Karpas-422 (cell line): ENCODE measurements at regions not wholly inside any gene's neighbourhood (a gene's known extent, or its start where the extent isn't known, plus 50 kb on each side); places are given as distances from the start of the nearest gene placed in this dataset.

ENCODE experiments used
- DNase-seq: peaks from one replicate; pipeline ENCODE4 v3.0.0-alpha.2; 2015
- H2AFZ ChIP-seq: fragments of 200-600 bp; sonication (generic); 2 replicates; pipeline ENCODE4 v1.6.1; 2014; ENCODE audit warnings: antibody characterized with exemption, low read length, mixed read lengths
- H3K27ac ChIP-seq: fragments of 200-600 bp; sonication (generic); 2 replicates; pipeline ENCODE4 v1.5.1; 2014; ENCODE audit warnings: mild to moderate bottlenecking, low read length, moderate library complexity
- H3K27me3 ChIP-seq: fragments of 200-600 bp; sonication (generic); 2 replicates; pipeline ENCODE4 v1.6.1; 2014; ENCODE audit warnings: low read length, mixed read lengths
- H3K36me3 ChIP-seq: fragments of 200-600 bp; sonication (generic); 2 replicates; pipeline ENCODE4 v1.6.1; 2014; ENCODE audit warnings: low read length, mixed read lengths; ENCODE audit not compliant: insufficient read depth
- H3K4me1 ChIP-seq: fragments of 200-600 bp; sonication (generic); 2 replicates; pipeline ENCODE4 v1.6.1; 2014; ENCODE audit warnings: mild to moderate bottlenecking, low read length, mixed read lengths
- H3K4me2 ChIP-seq: fragments of 200-600 bp; sonication (generic); 2 replicates; pipeline ENCODE4 v1.6.1; 2014; ENCODE audit warnings: low read length, low read depth, mild to moderate bottlenecking; ENCODE audit not compliant: poor library complexity, severe bottlenecking
- H3K4me3 ChIP-seq: fragments of 200-600 bp; sonication (generic); 2 replicates; pipeline ENCODE4 v1.5.1; 2014; ENCODE audit warnings: mild to moderate bottlenecking, antibody characterized with exemption, low read length, mixed read lengths
- H3K79me2 ChIP-seq: fragments of 200-600 bp; sonication (generic); 2 replicates; pipeline ENCODE4 v1.6.1; 2014; ENCODE audit warnings: mild to moderate bottlenecking, low read length, mixed read lengths
- H3K9ac ChIP-seq: fragments of 200-600 bp; sonication (generic); 2 replicates; pipeline ENCODE4 v1.6.0; 2014; ENCODE audit warnings: low read length
- H3K9me2 ChIP-seq: fragments of 200-600 bp; sonication (generic), shearing (Covaris generic); replicated peaks from 2 replicates; pipeline ENCODE4 v1.6.0; 2014; ENCODE audit warnings: mild to moderate bottlenecking, low read length, moderate library complexity; ENCODE audit not compliant: insufficient read depth
- H3K9me3 ChIP-seq: fragments of 300-700, 200-600 bp; sonication (generic); 2 replicates; pipeline ENCODE4 v1.6.1; 2014; ENCODE audit warnings: low read length, mixed read lengths
- H4K20me1 ChIP-seq: fragments of 200-600 bp; sonication (generic); 2 replicates; pipeline ENCODE4 v1.6.1; 2014; ENCODE audit warnings: mild to moderate bottlenecking, antibody characterized with exemption, low read length, low read depth; ENCODE audit not compliant: insufficient read depth

- Histone ChIP-seq H3K27ac (no peak overlapping the region), H3K9me2 (no peaks in the 10 kb centered on the region), H3K36me3 (no peaks in the 10 kb centered on the region), H3K9ac (no peak overlapping the region), H3K27me3 (no peaks in the 10 kb centered on the region), H3K4me2 (no peak overlapping the region), H2AFZ (no peak overlapping the region), H3K4me3 (no peak overlapping the region), H4K20me1 (no peaks in the 10 kb centered on the region), H3K9me3 (no peaks in the 10 kb centered on the region), H3K79me2 (no peaks in the 10 kb centered on the region), H3K4me1 (no peaks in the 10 kb centered on the region)
- no peak for DNase-seq
These were observed 50.3 kb upstream of the PREP start for GRCh38 chr6:105452924-105453756.
